ENCODE measurements at regions not wholly inside any gene's neighbourhood (a gene's known extent, or its start where the extent isn't known, plus 50 kb on each side); places are given as distances from the start of the nearest gene placed in this dataset.

DNA sequence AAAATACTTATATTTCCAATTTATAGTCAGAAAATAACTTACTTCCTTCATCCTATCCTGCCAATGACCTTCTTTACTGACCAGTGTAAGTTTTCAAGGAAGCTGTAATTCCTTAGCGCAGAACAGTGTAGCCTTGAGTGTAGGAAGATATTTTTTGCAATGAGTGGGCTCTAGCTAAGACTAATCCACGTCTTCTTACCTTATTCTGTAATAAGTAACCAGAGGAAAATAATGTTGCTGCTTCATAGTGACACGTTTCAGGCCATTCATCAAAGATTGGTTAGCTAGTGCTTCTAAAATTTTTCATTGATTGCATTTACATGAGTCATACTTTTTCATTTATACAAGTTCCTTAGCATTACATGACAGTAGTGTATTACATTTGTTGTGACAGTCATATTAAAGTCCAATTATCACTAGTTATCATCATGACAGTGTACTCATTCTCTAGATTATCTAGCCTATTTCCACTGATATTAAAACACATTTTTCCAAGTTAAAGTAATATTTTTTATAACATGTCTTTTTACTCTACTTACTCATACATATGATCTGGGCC is 403.8 kb upstream of the EPHA3 start:
- no peak for TF ChIP-seq HDGF (IDR thresholded peaks at IDR 0.05; ENCODE audit: borderline replicate concordance)
- no peak for TF ChIP-seq SP1 (IDR thresholded peaks at IDR 0.05)
- TF ChIP-seq, protein P1, sequence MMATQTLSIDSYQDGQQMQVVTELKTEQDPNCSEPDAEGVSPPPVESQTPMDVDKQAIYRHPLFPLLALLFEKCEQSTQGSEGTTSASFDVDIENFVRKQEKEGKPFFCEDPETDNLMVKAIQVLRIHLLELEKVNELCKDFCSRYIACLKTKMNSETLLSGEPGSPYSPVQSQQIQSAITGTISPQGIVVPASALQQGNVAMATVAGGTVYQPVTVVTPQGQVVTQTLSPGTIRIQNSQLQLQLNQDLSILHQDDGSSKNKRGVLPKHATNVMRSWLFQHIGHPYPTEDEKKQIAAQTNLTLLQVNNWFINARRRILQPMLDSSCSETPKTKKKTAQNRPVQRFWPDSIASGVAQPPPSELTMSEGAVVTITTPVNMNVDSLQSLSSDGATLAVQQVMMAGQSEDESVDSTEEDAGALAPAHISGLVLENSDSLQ (IDR thresholded peaks at IDR 0.05): no peak

Data from HEK293T (cell line).